ENCODE measurements at regions not wholly inside any gene's neighbourhood (a gene's known extent, or its start where the extent isn't known, plus 50 kb on each side); places are given as distances from the start of the nearest gene placed in this dataset.

- no peak for DNase-seq (ENCODE audit: extremely low read depth in 1 of 2, low read depth in 1 of 2)
Measured at GRCh38 chr13:71090990-71091389, 776.0 kb downstream of the DACH1 start.

- DNase-seq (ENCODE audit: extremely low read depth in 1 of 2, low read depth in 1 of 2) = no peak
Measured at GRCh38 chr13:71089056-71089455, 777.9 kb downstream of the DACH1 start.

- no peak for DNase-seq (ENCODE audit: extremely low read depth in 1 of 2, low read depth in 1 of 2)
Measured at GRCh38 chr13:71087432-71087831, 779.6 kb downstream of the DACH1 start.

GRCh38 chr13:71087006-71087405 lies 780.0 kb downstream of the DACH1 start:
- DNase-seq (ENCODE audit: extremely low read depth in 1 of 2, low read depth in 1 of 2) = no peak

- no peak for DNase-seq (ENCODE audit: extremely low read depth in 1 of 2, low read depth in 1 of 2)
Measured at GRCh38 chr13:71082631-71083030, 784.4 kb downstream of the DACH1 start.

- DNase-seq (ENCODE audit: extremely low read depth in 1 of 2, low read depth in 1 of 2) = no peak
Measured at GRCh38 chr13:71079638-71080037, 787.4 kb downstream of the DACH1 start.

GRCh38 chr13:71068041-71068440 lies 799.0 kb downstream of the DACH1 start:
- DNase-seq (ENCODE audit: extremely low read depth in 1 of 2, low read depth in 1 of 2) = no peak

- DNase-seq (ENCODE audit: extremely low read depth in 1 of 2, low read depth in 1 of 2) = no peak
Measured at GRCh38 chr13:71067165-71067815, 799.7 kb downstream of the DACH1 start.

GRCh38 chr13:71056581-71056980 lies 810.4 kb downstream of the DACH1 start:
- DNase-seq (ENCODE audit: extremely low read depth in 1 of 2, low read depth in 1 of 2) = no peak

- no peak for DNase-seq (ENCODE audit: extremely low read depth in 1 of 2, low read depth in 1 of 2)
Measured at GRCh38 chr13:71055644-71056043, 811.4 kb downstream of the DACH1 start.

GRCh38 chr13:71055047-71055446 lies 812.0 kb downstream of the DACH1 start:
- no peak for DNase-seq (ENCODE audit: extremely low read depth in 1 of 2, low read depth in 1 of 2)

- no peak for DNase-seq (ENCODE audit: extremely low read depth in 1 of 2, low read depth in 1 of 2)
Measured at GRCh38 chr13:71054358-71054757, 812.6 kb downstream of the DACH1 start.

- DNase-seq (ENCODE audit: extremely low read depth in 1 of 2, low read depth in 1 of 2) = no peak
Measured at GRCh38 chr13:71051573-71051972, 815.4 kb downstream of the DACH1 start.

- DNase-seq (ENCODE audit: extremely low read depth in 1 of 2, low read depth in 1 of 2) = no peak
Measured at GRCh38 chr13:71046360-71047079, 820.5 kb downstream of the DACH1 start.

GRCh38 chr13:71045101-71045500 lies 821.9 kb downstream of the DACH1 start:
- DNase-seq (ENCODE audit: extremely low read depth in 1 of 2, low read depth in 1 of 2) = no peak

GRCh38 chr13:71039440-71039839 lies 827.6 kb downstream of the DACH1 start:
- no peak for DNase-seq (ENCODE audit: extremely low read depth in 1 of 2, low read depth in 1 of 2)

- DNase-seq (ENCODE audit: extremely low read depth in 1 of 2, low read depth in 1 of 2) = no peak
Measured at GRCh38 chr13:71034018-71034417, 833.0 kb downstream of the DACH1 start.

GRCh38 chr13:71033026-71033425 lies 834.0 kb downstream of the DACH1 start:
- DNase-seq (ENCODE audit: extremely low read depth in 1 of 2, low read depth in 1 of 2) = no peak

GRCh38 chr13:71030784-71031183 lies 836.2 kb downstream of the DACH1 start:
- DNase-seq (ENCODE audit: extremely low read depth in 1 of 2, low read depth in 1 of 2) = no peak

- no peak for DNase-seq (ENCODE audit: extremely low read depth in 1 of 2, low read depth in 1 of 2)
Measured at GRCh38 chr13:71028884-71029283, 838.1 kb downstream of the DACH1 start.

GRCh38 chr13:71021825-71022422 lies 845.1 kb downstream of the DACH1 start:
- no peak for DNase-seq (ENCODE audit: extremely low read depth in 1 of 2, low read depth in 1 of 2)

GRCh38 chr13:71018995-71019394 lies 848.0 kb downstream of the DACH1 start:
- DNase-seq (ENCODE audit: extremely low read depth in 1 of 2, low read depth in 1 of 2) = no peak

Measured in stimulated activated CD8-positive, alpha-beta memory T cell treated with anti-CD3 and anti-CD28 coated beads, Interleukin-7, amount 100 ng/mL, for 48 hours (primary cell).